Stimulated activated CD4-positive, alpha-beta T cell treated with anti-CD3 and anti-CD28 coated beads, TNF-alpha, amount 100 ng/mL, for 48 hours (primary cell): ENCODE measurements at regions not wholly inside any gene's neighbourhood (a gene's known extent, or its start where the extent isn't known, plus 50 kb on each side); places are given as distances from the start of the nearest gene placed in this dataset.

ENCODE experiments used
- DNase-seq, 3 donors: peaks; one replicate each; pipeline ENCODE4 v3.0.0-alpha.2; 2020; ENCODE audit warnings: low read depth in 3 of 3

DNA sequence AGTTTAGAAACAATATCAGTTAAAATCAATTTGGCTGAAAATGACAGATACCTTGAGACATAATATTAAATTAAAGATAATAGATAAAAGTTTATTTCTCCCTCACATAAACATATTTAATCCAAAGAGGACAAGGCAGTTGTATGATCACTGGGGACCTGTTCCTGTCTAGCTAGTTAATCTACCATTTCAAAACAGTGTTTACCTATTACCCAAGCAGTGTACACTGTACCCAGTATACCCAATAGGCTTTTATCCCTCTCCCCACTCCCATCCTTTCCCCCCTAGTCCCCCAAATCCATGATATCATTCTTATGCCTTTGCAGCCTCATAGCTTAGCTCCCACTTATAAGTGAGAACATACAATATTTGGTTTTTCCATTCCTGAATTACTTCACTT is 229.7 kb upstream of the LARGE1 start:
- no peak for DNase-seq

DNA sequence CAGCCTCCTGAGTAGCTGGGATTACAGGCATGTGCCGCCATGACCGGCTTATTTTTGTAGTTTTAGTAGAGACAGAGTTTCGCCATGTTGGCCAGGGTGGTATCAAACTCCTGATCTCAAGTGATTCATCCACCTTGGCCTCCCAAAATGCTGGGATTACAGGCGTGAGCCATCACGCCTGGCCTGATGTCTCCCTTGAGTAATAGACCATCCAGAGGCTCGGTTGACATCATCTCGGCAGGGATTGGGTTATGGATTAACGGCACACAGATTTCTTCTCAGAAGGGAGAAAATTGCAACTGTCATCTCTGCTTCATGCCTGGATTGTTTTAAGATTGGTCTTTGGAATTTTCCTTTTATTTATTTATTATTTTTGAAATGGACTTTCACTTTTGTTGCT is 239.2 kb upstream of the LARGE1 start:
- DNase-seq = no peak

DNA sequence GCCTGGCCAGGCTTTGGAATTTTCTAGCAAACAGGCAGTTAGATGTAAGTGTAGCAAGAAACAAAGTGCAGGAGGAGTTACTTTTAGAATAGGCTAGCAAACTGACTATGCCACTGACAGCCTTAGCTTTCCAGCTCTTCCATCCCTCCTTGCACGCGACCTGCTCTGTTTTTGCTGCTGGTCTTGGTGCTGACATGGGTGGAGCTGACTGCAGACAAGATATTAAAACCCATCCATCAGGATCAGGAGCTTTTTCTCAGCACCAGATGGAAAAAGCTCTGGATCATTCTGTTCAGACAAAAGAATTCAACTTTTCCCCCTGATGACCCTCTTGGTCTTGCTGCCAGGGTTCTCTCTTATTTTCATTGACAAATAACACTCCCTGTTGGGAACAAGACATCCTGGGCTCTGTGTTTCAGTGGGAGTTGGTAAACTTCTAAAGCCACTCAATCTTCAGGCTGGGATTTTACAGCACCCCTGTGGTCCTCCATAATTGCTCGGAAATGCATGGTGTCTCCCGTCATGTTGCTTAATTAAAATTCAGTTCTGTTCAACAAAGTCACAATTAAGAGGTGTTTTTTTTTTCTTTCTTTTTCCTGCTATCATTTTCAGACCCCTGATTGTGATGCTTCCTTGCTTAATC is 240.0 kb upstream of the LARGE1 start:
- DNase-seq = no peak

DNA sequence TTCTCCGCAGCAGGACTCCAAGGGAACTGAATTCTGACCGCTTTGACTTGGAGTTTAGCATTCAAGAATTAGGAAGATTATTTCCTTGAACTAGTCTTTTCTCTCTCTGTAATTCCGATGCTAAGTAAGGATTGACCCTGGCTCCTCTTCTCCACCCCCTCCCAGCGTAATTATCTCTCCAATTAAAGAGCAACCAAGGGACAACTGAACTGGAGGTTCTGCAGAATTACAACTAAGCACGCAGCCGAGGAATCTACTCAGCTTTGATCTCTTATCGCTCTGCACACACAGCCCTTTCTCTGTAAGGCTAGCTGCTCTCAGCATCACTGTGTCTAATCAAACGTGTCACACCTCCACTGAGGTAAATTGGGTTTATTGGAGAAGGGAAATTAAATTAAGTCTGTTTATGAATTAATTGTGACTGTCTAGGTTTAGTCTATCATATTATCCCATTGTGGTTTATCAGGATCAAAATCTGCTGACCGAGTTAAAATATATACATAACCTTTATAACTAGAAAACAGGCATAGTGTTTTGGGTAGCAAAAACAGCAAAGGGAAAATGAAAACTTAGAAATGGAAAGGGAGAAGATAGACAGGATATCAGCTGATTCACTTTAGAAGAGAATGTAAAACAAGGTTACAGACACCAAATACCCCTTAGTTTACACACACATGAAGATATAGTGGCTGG is 241.3 kb upstream of the LARGE1 start:
- DNase-seq = no peak

DNA sequence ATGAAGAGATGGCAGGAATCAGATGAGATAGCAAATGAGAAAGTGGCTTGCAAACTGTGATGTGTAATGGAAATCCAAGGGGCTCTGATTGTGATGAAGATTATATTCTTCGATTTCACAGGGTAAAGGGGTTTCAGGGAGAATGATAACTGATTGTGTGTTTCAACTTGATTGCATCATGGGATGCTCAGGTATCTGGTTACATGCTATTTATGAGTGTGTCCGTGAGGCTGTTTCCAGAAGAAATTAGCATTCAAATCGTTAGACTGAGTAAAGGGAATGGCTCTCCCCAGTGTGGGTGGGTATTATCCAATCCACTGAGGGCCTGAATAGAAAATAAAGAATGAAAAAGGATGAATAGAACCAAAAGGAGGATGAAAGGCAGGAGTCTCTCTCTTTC is 278.7 kb upstream of the LARGE1 start:
- DNase-seq = no peak

DNA sequence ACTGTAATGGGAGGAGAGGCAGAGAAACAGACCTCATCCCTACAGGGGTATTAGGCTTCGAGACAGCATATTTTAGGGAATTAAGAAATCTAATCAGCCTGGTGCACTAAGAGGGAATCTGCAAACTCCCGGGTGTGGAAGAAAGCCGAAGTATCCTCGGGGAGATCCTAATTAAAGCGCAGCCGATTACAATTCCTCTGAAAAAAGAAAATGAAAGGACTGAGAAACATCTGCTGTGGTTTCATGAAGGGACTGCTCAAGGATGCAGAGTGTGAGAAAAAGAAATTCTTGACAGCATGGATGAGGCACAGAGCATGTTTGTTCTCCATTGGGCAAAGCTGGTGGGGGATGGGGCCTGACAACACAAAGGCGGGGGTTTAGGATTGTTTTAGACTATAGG is 290.0 kb upstream of the LARGE1 start:
- DNase-seq = no peak

DNA sequence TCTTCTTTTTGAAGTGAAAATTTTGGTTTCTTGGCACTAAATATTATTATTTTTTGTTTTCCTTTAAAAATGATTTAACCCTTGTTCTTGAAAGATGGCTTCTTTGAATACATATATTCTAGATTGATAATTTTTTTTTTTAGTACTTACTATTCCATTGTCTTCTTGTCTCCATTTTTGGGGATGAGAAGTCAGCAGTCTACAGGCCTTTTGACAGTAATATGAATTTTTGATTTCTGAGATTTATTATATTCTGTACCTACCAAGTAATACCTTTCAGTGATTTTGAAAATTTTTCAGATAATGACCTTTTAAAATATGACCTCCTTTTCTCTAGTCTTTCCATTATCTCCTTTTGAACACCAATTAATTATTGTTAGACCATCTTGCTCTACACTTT is 294.1 kb upstream of the LARGE1 start:
- no peak for DNase-seq

DNA sequence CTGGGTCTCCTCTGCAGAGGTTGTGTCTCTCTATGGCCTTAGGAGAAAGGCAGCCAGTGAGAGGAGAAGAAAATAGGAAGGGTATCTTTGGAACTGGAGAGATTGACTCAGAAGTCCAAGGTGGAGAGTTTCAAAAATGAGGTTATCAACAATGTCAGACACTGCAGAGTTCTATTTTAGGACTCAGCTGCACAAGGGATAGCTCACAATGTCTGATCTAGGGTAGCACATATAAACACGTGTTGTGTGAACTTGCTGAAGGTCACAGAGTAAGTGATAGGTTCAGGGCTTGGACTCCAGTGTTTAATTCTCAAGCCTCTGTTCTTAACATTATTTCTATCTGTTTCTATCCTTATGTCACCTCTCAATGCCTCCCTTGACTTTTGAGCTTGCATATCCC is 305.0 kb upstream of the LARGE1 start:
- no peak for DNase-seq

DNA sequence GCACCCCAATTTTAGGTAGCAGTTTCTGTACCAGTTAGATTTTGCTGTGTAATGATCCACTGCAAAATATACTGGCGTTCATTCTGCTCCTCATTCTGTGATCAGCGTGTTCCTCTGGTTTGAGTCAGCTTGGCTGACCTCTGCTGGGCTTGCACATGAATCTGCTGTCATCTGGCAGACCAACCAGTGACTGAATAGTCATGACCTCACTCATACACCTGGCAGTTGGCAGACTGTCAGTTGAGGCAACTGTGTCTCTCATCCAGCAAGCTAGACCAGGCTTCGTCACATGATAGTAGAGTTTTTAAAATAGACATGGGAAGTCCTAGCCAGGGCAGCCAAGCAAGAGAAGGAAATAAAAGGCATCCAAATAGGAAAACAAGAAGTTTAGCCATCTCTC is 316.3 kb upstream of the LARGE1 start:
- DNase-seq = no peak

DNA sequence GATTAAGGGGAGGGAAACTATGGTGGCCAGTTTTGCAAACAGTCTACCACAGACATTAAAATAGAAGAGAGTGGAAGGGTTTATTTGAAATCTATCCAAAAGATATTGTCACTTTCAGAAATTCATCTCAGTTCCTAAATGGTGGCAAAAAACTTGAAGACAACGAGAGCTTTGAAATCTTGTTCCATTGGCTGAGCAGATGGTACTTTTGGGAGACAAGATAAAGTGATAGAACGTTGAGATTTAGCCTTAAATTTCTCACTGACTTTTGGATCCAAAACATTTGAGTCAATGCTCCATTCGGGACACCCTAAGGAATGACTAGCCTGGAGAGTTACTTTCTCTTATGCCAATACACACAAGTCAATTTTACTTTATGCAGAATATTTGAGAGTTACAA is 319.1 kb upstream of the LARGE1 start:
- no peak for DNase-seq

DNA sequence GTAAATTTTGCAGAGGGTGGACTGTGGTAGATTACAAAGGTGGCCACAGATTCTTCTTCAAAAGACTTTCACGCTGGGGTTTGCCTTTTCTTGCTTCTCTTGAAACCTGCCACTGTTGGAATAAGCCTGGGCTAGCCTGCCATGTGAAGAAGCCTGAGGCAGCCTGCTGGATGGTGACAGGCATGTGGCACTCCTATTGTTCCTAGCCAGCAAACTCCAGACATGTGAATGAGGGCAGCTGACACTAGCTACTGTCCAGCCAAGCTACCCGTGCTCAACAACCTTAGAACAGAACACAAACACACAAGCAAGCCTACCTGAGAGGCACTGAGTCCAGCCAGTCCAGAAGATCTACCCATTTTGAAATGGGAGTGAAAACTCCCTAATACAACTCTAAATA is 322.7 kb upstream of the LARGE1 start:
- no peak for DNase-seq

DNA sequence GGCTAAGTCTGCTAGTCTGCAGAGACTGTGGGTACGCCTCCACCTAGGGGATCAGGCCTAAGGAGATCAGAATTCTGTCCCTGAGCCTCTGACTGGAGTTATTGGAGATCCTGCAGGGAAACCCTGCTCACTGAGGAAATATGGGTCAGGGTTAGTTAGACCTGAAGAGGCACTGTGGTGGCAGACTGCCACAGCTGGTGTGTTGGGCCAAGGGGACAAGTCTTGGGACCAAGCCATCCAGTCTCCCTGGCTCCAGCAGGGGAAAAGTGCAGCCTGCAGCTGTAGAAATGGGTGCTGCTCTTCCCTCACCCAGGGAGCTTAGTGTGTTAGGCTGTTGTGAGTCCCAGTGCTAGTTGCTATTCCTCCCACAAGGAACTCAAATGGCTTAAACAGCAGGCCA is 334.8 kb upstream of the LARGE1 start:
- DNase-seq = no peak

DNA sequence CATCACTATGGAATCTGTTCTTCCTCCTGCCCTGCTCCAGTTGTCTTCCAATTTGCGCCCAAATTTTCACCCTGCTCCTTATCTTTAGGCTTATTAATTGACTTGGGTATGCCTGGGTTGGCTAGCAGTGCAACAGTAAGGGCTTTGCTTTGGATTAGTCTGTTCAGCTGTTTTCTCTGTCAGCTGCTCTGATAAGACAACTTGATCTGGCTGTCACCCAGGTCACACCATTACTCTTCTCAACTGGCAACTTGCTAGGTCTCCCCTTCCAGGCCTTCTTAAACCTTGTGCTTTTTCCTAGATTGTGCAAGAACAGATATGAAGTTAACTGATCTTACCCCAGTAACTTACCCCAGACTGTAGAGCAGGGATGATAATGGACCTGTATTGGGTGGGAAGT is 357.8 kb upstream of the LARGE1 start:
- no peak for DNase-seq

DNA sequence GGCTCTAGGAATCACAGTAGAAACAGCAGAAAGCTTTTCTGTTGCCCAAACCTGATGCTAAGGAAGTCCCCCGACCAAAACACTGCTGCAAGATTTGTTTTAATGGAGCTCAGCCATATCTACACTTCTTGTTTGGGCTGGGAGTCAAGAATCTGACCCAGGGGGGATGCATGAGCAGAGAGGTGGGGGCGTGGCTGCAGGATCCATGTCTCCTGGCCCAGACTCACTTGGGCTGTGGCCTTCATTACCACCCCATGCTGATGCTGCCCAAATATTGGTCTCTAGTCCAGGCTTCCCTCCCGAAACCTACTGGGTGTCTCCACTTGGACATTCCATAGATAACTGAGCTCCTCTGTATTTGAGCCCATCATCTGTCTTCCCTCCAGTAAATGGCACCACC is 361.5 kb upstream of the LARGE1 start:
- no peak for DNase-seq

DNA sequence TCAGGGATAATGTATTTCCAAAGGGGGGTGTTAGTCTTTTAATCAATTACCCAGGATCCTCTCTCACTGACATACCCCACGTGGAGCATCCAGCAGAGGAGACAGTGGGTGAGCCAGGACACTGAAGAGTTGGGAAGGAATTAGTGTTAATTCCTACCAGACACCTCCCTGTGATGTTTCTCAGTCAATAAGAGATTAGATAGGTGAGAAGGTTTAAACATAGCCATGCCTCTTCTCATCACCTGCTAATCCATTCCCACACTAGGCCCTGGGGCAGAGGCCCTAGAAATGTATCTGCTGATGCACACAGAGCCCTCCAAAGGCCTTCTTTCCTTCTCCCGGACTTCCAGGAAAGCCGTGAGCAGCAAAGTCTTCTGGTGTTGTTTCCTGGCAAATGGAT is 363.6 kb upstream of the LARGE1 start:
- DNase-seq = no peak

DNA sequence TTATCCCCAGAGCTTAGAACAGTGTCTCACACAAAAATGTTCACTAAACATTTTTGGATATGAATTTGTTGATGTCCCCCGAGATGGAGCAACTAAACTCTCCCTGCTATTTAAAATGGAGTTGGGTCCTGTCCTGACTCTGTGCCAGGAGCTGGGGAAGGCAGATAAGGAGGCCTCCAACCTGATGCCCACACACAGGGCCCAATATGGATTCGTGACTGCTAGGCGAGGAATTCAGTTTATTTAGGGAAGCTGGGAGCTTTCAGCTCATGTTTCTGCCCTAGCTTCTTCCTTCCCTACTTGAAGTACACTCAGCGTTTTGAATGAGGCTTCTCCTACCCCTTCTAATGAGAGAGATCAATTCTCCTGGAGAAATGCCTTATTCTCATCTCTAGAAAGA is 373.0 kb upstream of the LARGE1 start:
- no peak for DNase-seq

DNA sequence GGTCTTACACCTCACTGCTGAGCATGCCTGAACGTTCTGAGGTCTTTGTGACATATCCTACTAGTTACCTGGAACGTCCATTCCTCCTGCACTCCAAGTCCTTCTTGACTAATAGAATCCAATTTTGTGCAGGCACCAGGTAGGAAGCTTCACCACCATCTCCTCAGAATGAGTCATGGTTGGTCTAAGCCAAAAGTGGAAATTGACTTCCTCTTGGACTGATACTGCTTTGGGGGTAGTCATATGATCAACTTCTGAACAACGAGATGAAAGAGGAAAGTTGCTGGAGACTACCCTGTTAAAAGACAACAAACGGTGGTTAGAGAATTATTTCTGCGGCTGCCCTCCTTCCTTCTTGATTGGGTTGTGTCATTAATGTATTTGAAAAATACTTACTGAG is 374.2 kb upstream of the LARGE1 start:
- no peak for DNase-seq

DNA sequence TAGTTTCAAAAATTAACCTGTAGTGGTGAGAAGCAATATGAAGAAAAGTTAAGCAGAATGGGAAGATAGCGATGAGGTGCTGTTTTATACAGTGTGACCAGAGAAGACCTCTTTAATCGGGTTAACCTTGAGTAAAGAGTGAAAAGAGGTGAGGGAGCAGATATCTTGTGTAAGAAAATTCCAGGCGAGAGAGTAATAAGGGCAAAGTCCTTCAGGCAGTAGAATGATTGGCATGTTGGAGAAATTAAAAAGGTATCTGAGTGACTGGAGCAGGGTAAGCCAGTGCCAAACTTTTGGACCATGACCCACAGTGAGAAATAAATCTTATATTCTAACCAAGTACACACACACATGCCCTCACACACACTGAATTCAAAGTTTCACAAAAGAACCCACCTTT is 374.7 kb upstream of the LARGE1 start:
- DNase-seq = no peak

DNA sequence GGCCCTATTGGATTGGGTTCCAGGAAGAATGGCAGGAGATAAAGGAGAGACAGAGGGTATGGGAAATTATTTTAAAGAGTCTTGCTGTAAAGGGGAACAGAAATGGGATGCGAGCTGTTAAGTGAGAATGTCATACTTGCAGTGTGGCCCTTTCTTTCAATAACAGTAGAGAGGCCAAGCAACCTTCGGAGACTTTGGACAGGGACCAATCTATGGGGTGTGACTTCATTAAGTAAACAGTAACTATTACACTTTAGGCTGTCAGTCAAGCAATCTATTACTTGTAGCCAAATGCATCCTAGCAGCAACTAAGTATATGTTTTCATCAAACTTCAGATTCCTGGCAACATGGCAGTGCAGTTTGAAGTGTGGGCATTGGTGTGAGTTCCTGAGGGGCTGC is 376.2 kb upstream of the LARGE1 start:
- DNase-seq = no peak

DNA sequence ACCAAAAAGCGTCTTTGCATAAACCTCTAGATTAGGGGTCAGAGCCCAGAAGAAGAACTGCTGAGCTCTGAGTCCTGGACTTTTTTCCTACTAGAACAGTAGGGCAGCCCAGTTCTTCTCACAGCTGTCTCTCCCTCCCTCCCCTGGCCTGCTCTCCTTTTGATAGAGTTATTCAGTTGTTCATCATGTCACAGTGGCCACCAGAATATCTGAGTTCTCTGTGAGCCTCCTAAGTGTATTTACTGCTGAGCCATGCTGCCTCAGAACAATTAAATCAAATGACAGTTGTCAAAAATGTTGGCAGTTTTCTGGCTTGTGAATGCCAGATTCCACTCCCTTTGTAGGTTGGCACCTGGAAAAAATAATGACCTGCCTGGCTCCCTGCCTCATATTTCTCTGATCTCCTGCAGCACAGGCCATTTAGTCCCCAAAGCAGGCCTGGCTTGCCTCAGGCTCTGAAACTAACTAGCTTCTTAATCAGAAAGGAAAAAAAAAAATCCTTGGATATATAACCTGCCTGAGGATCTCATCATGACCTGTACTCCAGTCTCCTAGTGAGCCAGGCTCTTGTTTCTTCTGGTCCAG is 377.4 kb upstream of the LARGE1 start:
- DNase-seq = no peak

DNA sequence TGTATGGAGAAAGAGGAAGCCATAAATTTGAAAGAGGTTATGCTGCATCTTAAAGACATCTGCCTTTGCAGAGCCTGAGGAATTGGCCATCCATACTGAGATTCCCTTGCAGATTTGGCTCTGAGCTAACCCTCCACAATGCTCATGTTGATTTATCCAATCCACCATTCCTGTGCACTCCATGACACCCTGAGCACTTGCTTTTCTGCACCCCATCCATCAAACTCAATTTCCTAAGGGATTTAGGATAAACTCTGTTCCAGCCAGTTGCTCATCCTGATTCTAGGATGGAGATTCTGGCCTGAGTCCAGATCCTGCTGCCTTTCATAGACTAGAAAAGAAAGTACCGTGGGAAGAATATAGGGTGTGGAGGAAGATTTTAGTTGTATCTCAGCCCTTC is 379.2 kb upstream of the LARGE1 start:
- DNase-seq = no peak

DNA sequence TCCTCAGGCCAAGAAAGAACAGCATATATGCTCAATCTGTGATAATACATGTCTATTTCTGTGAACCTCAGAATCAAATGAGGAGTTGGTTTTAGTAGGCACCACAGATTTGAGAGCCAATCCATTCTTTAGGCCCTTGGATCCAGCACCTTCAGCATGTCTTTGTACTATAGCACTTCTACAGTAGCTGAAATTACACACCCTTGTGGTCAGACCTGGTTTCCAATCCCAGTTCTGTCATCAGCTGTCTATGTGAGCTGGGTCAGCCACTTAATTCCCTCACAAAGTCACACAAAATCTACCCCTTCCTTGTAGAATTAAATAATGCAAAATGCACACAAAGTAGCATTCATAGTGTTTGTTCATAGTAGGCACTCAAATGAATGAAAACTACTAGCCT is 381.3 kb upstream of the LARGE1 start:
- no peak for DNase-seq

DNA sequence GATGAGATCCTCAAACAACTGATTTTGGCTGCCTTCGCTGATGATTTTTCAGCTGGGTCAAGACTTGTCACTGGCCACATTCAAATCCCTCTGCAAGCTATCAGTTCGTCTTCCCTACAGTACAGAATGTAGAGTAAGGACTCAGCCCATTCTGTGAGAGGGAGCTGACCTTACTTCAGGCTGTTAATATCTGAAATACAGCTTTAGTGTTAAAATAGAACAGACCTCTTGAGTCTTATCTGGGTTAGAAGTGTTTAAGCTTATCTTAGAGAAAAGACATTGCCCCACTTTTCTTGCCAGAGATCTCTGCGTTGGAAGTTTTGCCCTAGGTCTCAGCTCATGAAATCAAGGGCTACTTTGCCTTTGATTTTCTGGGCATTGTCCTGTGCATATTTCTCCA is 383.4 kb upstream of the LARGE1 start:
- no peak for DNase-seq

DNA sequence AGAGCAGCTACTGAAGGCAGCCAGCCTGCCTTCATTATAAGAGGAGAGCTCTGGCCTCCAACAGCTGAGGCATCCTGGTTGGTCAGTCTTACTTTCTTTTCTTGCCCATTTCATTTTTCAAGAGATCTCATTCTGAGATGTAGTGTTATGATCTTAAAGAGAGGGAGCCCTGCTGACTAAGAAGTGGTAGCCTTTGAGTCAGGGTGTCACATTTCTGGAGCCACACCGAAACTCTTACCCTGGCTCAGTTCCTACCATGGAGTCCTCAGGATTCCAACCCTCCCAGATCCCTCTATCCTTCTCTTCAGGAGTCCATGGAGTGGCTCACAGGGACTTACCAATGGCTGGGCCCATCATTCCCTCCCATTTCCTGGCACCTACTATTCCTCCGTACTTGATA is 386.1 kb upstream of the LARGE1 start:
- no peak for DNase-seq
